HS-27A (cell line): ENCODE measurements at regions not wholly inside any gene's neighbourhood (a gene's known extent, or its start where the extent isn't known, plus 50 kb on each side); places are given as distances from the start of the nearest gene placed in this dataset.
"Not testable (repeated sequence)": the region's sequence is repeated elsewhere in the genome, so short reads cannot be mapped to it uniquely, and the experiment has no call there.

Experiments
- DNase-seq: peaks from one replicate; pipeline ENCODE4 v3.0.0-alpha.2; 2012; ENCODE audit warnings: low read depth, missing footprints

DNA sequence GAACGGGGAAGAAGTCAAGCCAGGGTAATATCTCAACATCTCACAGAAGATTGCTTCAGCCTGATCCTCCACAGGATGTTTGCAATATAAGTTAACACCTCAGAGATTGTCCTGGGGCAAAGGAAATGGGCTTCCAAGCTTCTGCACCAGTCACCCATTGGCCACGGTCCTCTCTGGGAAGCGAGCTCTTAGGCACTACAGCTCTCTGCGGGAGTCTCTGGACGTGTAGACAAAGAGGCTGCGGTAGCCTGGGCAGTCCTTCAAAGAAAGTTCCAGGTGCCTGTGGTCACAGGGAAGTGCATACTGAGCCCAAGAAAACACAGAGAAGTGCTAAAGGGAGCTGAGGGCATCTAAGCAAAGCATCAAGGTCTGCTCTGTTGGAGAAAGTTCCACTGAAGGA lies 805.7 kb downstream of the DIAPH3 start:
- DNase-seq, result no peak

DNA sequence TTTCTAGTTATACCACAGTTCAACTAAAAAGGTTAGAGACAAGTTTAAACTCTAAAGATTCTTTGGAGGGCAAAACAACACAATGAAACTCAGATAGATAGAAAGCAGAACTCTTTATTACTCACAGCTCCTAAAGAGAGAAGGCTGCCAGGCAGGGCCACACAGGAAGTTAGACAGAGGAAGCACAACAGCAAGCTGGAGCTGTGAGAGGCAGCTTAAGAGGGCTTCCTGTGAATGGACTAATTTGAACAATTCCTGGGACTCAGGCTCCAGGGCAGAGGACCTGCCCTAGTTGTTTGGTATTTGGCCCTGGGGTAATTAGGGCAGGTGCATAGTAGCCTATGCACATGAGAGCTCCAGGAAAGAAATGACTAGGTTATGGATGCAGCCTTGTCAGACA lies 803.6 kb downstream of the DIAPH3 start:
- DNase-seq, result no peak

DNA sequence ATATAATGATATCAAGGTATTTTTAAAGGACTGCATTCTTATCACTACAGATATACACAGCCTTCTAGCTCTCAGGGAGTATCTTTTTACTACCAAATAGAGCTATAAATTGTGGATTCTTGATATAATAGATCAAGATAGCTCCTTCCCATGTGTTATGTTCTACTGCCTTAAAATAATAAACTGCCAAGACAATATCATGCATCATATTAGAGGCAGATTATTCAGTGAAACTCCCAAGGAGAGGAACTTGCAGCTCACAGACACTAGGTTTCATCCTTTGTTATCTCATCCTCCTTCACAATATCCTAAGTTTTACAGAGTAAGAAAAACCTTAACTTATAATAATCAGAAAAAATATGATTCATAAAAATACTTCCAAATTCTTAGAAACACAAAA lies 802.8 kb downstream of the DIAPH3 start:
- DNase-seq, result no peak

GRCh38 chr13:59363313-59363712 lies 800.4 kb downstream of the DIAPH3 start:
- no peak for DNase-seq

DNA sequence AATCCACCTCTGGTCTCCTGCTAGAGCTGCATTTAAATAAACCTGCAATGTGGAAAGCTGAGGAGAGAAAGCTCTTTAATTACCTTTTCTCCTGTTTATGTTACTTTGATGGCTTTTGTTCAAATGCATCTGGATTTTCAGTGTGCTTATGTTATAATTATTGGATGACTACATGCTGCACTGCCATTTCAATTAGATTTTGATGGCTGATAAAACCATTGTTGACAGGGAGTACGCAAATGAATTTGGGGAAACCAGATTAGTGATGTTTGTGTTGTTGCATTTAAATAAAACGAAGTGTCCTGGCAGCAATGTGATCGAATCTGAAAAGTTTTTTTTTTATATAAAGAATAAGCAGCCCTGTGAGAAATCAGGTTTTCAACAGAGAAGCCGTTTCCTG lies 799.8 kb downstream of the DIAPH3 start:
- no peak for DNase-seq

DNA sequence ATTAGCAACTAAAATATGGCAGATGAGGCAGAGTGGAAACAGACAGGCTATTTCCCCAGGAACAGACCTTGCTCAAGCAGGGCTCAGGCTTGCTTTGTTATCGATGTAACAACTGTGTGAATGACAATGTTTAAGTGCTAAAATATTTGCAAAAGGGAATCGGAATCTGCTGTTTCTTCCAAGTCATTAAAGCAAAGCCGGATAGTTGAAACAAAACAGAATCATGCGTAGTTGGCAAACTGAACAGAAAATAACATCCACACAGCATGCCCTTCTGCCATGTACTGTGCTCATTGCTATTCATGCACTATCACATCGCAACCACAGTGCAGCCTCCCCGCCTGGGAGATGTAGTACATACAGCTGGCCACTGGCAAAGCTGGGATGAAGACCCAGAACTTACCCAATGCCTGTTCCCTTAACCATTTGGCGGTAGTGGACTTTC lies 799.1 kb downstream of the DIAPH3 start:
- no peak for DNase-seq

GRCh38 chr13:59367467-59367866 lies 796.3 kb downstream of the DIAPH3 start:
- no peak for DNase-seq

DNA sequence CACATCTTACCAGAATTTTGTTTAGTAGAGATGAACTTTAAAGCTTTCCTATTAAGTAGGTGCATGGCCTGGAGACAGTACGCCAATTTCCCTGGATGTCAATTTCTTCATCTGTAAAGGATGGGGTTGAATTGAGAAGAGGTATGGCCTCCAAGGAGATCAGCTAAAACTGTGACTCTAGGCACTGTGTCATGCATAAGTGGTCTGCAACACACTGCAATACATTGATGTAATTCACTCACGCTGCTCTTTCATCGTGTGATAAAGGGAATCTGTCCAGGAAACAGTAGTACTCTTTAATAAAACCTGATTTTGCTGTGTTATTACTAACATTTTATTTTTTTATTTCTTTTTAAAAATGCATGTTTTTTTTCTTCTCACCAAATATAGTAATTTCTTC lies 795.8 kb downstream of the DIAPH3 start:
- DNase-seq, result no peak

DNA sequence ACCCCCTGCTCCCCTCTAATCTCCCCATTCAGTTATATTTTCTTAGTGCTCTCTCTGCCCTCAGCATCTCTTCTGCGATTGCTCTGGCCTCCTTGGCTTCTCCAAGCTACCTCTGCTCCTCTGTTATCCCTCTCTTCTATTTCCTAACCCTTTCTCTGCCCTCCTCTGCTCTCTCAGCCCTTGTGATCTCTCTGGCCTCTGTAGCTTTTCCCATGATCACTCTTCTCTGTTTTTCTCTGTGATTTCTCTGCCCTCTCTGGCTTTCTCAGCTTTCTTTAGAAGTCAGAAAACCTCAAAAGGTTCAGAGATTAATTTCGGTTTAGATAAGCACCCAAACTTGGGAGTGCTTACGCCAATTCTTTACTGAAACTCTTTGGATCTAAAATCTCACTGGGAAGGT lies 795.0 kb downstream of the DIAPH3 start:
- no peak for DNase-seq

- no peak for DNase-seq
Measured at GRCh38 chr13:59371229-59371628, 792.5 kb downstream of the DIAPH3 start.

DNA sequence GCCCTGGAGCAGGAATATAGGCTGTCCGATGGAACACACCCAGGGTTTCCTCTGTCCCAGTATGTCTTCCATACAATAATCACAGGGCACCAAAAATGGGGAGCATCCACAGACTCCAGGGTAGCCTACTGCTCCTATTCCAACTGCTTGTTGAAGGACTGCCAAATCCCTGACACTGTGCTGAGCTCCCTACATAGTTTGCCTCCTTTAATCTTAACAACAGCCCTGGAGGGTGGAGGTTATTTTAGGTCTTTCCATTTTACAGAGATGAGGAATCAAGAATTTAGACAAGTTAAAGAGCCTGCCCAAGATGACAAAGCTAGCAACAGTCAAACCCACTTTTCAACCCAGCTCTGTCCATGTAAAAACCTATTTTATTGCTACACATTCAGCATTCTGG lies 790.4 kb downstream of the DIAPH3 start:
- no peak for DNase-seq

GRCh38 chr13:59374691-59375090 lies 789.0 kb downstream of the DIAPH3 start:
- DNase-seq, result no peak

DNA sequence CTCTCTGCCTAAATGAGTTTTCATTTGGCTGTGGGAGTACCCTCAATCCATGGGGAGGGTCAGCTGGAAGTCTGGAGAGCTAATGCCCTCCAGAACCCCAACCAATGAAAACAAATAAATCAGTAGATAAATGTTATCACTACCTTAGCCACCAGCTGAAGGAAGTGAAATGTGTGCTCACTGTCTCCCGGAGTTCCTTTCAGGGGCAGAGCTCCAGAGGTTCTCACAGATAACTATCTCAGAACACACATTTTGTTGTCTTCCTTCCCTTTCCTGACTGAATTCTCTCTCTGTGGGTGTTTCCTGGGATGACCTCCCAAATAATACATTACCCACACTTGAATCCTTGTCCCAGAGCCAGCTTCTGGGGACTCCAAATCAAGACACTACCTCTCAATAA lies 779.6 kb downstream of the DIAPH3 start:
- no peak for DNase-seq

- peak; percentile 31 for DNase-seq
Measured at GRCh38 chr13:59391696-59392095, 772.0 kb downstream of the DIAPH3 start.

- DNase-seq, result no peak
Measured at GRCh38 chr13:59392328-59392727, 771.4 kb downstream of the DIAPH3 start.

- no peak for DNase-seq
Measured at GRCh38 chr13:59394496-59394895, 769.2 kb downstream of the DIAPH3 start.

- no peak for DNase-seq
Measured at GRCh38 chr13:59398127-59398526, 765.6 kb downstream of the DIAPH3 start.

- DNase-seq, result no peak
Measured at GRCh38 chr13:59398661-59399060, 765.1 kb downstream of the DIAPH3 start.

DNA sequence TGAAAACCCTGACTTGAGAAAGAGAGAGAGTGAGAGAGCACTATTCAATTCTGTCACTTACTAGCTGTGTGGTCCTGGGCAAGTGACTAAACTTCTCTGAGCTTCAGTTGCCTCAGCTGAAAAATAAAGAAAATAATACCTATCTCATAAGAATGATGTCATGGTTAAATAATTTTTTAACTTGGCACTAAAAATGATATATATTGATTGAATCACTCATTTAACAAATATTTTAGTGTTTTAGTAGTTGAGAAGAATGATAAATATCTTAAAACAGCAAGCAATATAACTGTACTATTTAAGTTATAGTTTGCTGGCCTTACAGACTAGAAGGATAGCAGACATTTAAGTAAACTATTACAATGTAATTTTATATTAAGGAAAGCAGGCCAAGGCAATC lies 764.2 kb downstream of the DIAPH3 start:
- DNase-seq, result no peak

DNA sequence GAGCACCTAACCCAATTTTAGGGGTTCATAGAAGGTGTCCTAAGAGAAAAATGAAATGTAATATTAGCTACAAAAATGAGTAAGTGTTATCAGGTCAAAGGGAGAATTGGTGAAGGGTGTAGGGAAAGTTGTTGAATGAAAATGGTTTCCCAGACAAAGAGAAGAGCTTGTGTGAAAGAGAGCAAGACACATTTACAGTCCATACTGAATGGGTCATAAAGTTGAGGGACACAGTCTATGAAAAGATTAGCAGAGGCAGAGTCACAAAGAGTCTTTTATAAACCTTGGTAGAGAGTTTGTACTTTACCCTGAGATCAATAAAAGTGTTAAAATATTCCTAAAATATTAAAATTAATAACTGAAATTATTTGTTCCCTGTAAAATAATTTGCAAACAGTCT lies 759.4 kb downstream of the DIAPH3 start:
- no peak for DNase-seq

DNA sequence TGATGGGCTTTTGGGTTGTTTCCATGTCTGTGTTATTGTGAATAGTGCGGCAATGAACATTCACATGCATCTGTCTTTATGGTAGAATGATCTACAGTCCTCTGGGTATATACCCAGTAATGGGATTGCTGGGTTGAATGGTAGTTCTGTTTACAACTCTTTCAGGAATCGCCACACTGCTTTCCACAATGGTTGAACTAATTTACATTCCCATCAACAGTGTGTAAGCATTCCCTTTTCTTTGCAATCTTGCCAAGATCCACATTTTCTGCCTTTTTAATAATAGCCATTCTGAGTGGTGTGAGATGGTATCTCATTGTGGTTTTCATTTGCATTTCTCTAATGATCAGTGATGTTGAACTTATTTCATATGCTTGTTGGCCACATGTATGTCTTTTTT lies 756.5 kb downstream of the DIAPH3 start:
- not testable (repeated sequence) for DNase-seq

DNA sequence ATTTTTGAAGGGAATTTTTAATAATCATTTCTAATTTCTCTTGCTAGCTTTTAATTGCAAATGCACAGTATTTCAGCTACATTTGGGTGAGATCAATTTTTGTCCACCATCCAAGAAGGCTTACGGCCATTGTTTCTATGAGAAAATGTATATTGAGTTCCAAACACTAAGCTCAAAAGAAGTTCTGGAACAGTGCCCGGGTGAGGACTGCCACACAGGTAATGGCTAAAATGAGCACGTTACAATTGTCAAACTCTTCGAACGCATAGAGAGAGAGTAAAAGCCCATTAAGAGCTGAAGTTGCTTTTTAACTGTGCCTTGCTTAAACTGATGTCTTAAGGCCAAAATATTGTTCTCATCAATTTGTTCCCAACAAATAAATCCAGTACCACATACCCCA lies 755.0 kb downstream of the DIAPH3 start:
- DNase-seq, result no peak

DNA sequence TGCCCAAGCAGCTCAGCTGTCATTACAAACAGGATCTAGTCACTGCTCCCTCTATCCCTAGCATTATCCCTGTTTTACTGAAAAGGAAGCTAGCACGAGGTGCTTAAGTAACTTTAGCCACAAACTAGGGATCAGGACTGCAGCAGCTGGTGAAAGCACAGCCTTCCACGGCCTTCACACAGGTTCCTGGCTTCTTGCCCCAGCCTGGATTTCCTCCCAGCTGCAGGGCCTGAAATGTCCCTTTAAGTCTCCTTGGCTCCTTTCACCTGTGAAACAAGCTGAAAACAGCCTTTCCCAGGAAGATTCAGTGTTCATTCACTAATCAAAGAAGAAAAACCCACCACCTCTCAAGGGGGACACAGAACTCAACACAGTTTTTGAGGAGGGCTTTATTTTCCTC lies 754.5 kb downstream of the DIAPH3 start:
- no peak for DNase-seq

DNA sequence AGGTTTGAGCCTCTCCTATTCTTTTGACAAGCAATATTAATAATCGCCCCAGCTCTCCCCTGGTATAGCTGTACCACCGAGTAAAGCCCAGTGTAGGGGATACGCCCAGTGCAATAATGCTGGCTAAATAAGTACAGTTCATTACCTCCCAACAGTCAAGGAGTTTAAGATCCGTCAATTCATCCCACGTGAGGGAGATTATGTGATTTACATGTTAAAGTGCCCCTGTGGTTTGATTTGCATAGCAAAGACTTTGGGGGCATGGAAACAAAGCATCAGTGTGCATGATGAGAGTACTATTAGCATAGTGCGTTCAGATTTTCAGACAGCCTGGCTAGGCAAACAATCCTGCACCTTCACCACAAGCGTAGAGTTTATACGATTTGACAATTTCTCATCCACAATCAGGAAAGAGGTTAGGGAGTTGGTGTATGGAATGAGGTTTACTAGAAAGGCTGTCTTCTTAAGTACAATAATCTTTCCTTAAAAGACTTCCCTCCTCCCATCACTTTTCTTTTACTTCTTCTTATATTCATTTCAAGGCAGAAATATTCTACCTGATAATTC lies 754.0 kb downstream of the DIAPH3 start:
- DNase-seq, result no peak

- no peak for DNase-seq
Measured at GRCh38 chr13:59413126-59413525, 750.6 kb downstream of the DIAPH3 start.
